ENCODE measurements at regions not wholly inside any gene's neighbourhood (a gene's known extent, or its start where the extent isn't known, plus 50 kb on each side); places are given as distances from the start of the nearest gene placed in this dataset.

DNA sequence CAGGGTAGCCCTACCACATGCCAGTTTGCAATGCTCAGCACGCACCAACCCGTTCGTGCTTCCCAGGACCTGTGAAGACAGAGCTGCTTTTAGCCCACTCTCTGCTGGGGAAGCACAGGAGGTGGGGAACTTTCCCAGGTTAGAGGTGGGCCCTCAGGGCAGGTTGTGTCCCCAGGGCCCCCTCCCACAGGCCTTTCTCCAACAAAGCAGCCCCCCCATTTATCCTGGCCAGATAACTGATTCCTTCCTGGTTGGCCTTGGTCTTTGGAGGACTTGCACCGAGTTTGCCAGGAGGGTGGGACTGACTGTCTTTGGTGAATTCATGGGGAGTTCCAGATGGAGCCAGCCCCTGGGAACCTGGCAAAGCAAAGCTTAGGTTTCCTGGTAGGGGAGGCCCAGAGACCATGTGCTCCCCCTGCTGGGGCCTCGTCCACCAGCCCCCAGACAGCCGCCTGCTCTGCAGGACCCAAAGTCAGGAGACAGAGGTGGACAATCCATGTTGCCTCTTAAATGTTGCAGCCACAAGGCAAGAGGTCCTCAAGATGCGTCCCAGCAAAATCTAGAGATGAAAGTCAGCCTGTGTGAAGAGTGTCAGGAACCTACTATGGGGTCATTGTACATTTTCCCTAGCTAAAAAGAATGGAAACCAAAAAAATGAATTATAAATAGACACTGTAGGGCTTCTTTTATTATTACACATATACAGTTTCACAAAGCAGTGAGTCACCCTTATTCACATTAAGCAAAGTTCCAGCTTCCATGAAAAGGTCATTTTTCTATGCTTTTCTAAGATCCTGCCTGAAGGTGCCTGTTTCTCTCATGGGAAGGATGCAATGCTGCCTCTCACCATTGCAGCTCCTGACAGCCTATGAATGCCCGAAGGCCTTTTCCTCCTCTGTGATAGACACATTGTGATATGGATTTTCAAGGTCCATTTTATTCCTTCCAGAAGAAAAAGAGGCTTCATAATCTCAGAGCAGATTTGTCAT is 497.8 kb downstream of the PREX1 start:
- TF ChIP-seq, protein P1, sequence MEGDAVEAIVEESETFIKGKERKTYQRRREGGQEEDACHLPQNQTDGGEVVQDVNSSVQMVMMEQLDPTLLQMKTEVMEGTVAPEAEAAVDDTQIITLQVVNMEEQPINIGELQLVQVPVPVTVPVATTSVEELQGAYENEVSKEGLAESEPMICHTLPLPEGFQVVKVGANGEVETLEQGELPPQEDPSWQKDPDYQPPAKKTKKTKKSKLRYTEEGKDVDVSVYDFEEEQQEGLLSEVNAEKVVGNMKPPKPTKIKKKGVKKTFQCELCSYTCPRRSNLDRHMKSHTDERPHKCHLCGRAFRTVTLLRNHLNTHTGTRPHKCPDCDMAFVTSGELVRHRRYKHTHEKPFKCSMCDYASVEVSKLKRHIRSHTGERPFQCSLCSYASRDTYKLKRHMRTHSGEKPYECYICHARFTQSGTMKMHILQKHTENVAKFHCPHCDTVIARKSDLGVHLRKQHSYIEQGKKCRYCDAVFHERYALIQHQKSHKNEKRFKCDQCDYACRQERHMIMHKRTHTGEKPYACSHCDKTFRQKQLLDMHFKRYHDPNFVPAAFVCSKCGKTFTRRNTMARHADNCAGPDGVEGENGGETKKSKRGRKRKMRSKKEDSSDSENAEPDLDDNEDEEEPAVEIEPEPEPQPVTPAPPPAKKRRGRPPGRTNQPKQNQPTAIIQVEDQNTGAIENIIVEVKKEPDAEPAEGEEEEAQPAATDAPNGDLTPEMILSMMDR (conservative IDR thresholded peaks at IDR 0.05), result peak; percentile 36
- TF ChIP-seq ZFX (IDR thresholded peaks at IDR 0.05), result no peak

Data from C4-2B (cell line).